Type B pancreatic cell (in vitro differentiated cells): ENCODE measurements at regions not wholly inside any gene's neighbourhood (a gene's known extent, or its start where the extent isn't known, plus 50 kb on each side); places are given as distances from the start of the nearest gene placed in this dataset.

Source experiments
- DNase-seq: peaks from one replicate; pipeline ENCODE4 v3.0.0; 2021; ENCODE audit warnings: mixed read lengths; ENCODE audit not compliant: unreplicated experiment; ENCODE audit errors: extremely low spot score
- H3K27ac Mint-ChIP-seq: 2 replicates; pipeline ENCODE4 v1.8.0; 2021; ENCODE audit warnings: mild to moderate bottlenecking, mixed read lengths
- H3K27me3 Mint-ChIP-seq: 2 replicates; pipeline ENCODE4 v1.8.0; 2021; ENCODE audit warnings: mixed read lengths
- H3K36me3 Mint-ChIP-seq: 2 replicates; pipeline ENCODE4 v1.8.0; 2021; ENCODE audit warnings: mixed read lengths
- H3K4me1 Mint-ChIP-seq: one replicate; pipeline ENCODE4 v1.8.0; 2021; ENCODE audit warnings: mixed read lengths; ENCODE audit not compliant: unreplicated experiment
- H3K4me3 Mint-ChIP-seq: 2 replicates; pipeline ENCODE4 v1.8.0; 2021; ENCODE audit warnings: mild to moderate bottlenecking, mixed read lengths
- H3K9me3 Mint-ChIP-seq: 2 replicates; pipeline ENCODE4 v1.8.0; 2021; ENCODE audit warnings: mixed read lengths
- CTCF ChIP-seq: fragments of 200-600 bp; sonication (generic); conservative IDR thresholded peaks from 2 replicates; pipeline ENCODE4 v1.5.0; 2021; ENCODE audit warnings: antibody characterized with exemption, mild to moderate bottlenecking

GRCh38 chr2:67318993-67319481, 78.1 kb upstream of the ETAA1 start:
- Mint-ChIP-seq H3K27me3 (no peaks in the 10 kb centered on the region), H3K36me3 (no peaks in the 10 kb centered on the region), H3K27ac (peak overlapping the region; percentile 4), H3K4me1 (peaks cover 45% of the 10 kb centered on the region), H3K4me3 (peak overlapping the region; percentile 9), H3K9me3 (no peaks in the 10 kb centered on the region)
- DNase-seq: no peak
- no peak for TF ChIP-seq CTCF

- DNase-seq: no peak
- Mint-ChIP-seq H3K4me3 (peak overlapping the region; percentile 25), H3K36me3 (no peaks in the 10 kb centered on the region), H3K27ac (no peak overlapping the region), H3K4me1 (peaks cover 52% of the 10 kb centered on the region), H3K9me3 (no peaks in the 10 kb centered on the region), H3K27me3 (no peaks in the 10 kb centered on the region)
- no peak for TF ChIP-seq CTCF
Measured at GRCh38 chr2:67320861-67321587, 76.1 kb upstream of the ETAA1 start.

- H3K4me1 Mint-ChIP-seq: peaks cover 52% of the 10 kb centered on the region
- H3K36me3 Mint-ChIP-seq: no peaks in the 10 kb centered on the region
Measured at GRCh38 chr2:67321588-67321903, 75.6 kb upstream of the ETAA1 start.

GRCh38 chr2:67322353-67323001, 74.7 kb upstream of the ETAA1 start:
- H3K9me3 Mint-ChIP-seq: no peaks in the 10 kb centered on the region
- H3K4me3 Mint-ChIP-seq: no peak overlapping the region
- no peak overlapping the region for H3K27ac Mint-ChIP-seq
- no peaks in the 10 kb centered on the region for H3K36me3 Mint-ChIP-seq
- peaks cover 52% of the 10 kb centered on the region for H3K4me1 Mint-ChIP-seq
- peak; percentile 65 for TF ChIP-seq CTCF
- no peaks in the 10 kb centered on the region for H3K27me3 Mint-ChIP-seq
- no peak for DNase-seq

More at GRCh38 chr2:67321588-67321903, 75.6 kb upstream of the ETAA1 start:
- H3K9me3 Mint-ChIP-seq: no peaks in the 10 kb centered on the region
- no peak overlapping the region for H3K4me3 Mint-ChIP-seq
- TF ChIP-seq CTCF: no peak
- H3K27me3 Mint-ChIP-seq: no peaks in the 10 kb centered on the region
- no peak for DNase-seq
- no peak overlapping the region for H3K27ac Mint-ChIP-seq

GRCh38 chr2:67323209-67323991, 73.7 kb upstream of the ETAA1 start:
- no peaks in the 10 kb centered on the region for H3K36me3 Mint-ChIP-seq
- no peak overlapping the region for H3K4me3 Mint-ChIP-seq
- TF ChIP-seq CTCF: no peak
- no peak overlapping the region for H3K27ac Mint-ChIP-seq
- no peak for DNase-seq
- H3K27me3 Mint-ChIP-seq: no peaks in the 10 kb centered on the region
- peaks cover 49% of the 10 kb centered on the region for H3K4me1 Mint-ChIP-seq
- H3K9me3 Mint-ChIP-seq: no peaks in the 10 kb centered on the region
